Liver (tissue), 3 donors: ENCODE measurements at regions not wholly inside any gene's neighbourhood (a gene's known extent, or its start where the extent isn't known, plus 50 kb on each side); places are given as distances from the start of the nearest gene placed in this dataset.

Experiments
- ATF3 ChIP-seq: IDR thresholded peaks from 2 replicates; pipeline ENCODE4 v1.6.1; 2016; ENCODE audit warnings: antibody characterized with exemption
- CTCF ChIP-seq: fragments of 150-350 bp; IDR thresholded peaks from 2 replicates; pipeline ENCODE4 v1.5.1; 2017; ENCODE audit warnings: improper control_type of control experiment, low read depth, low read length; ENCODE audit not compliant: missing input control
- EGR1 ChIP-seq, 2 donors: IDR thresholded peaks; 2 replicates each; pipeline ENCODE4 v1.6.1; 2016 to 2018; ENCODE audit warnings: antibody characterized with exemption in 2 of 2, low read depth in 2 of 2
- GABPA ChIP-seq, 2 donors: IDR thresholded peaks in 1 of 2; conservative IDR thresholded peaks in 1 of 2; 2 replicates each; pipeline ENCODE4 v1.6.1; 2016; ENCODE audit warnings: antibody characterized with exemption in 2 of 2, mild to moderate bottlenecking in 1 of 2, moderate library complexity in 1 of 2
- JUND ChIP-seq, 2 donors: IDR thresholded peaks; 2 replicates each; pipeline ENCODE4 v1.6.1; 2016; ENCODE audit warnings: antibody characterized with exemption in 2 of 2
- MAX ChIP-seq: IDR thresholded peaks from 2 replicates; pipeline ENCODE4 v1.6.1; 2016; ENCODE audit warnings: antibody characterized with exemption
- NR2F2 ChIP-seq: IDR thresholded peaks from 2 replicates; pipeline ENCODE4 v1.6.1; 2016; ENCODE audit warnings: antibody characterized with exemption
- RAD21 ChIP-seq, 2 donors: IDR thresholded peaks; 2 replicates each; pipeline ENCODE4 v1.6.1; 2016; ENCODE audit warnings: antibody characterized with exemption in 2 of 2, mild to moderate bottlenecking in 2 of 2
- REST ChIP-seq: IDR thresholded peaks from 2 replicates; pipeline ENCODE4 v1.6.1; 2016; ENCODE audit warnings: antibody characterized with exemption, mild to moderate bottlenecking
- SP1 ChIP-seq: IDR thresholded peaks from 2 replicates; pipeline ENCODE4 v1.6.1; 2018; ENCODE audit warnings: antibody characterized with exemption, mild to moderate bottlenecking
- TAF1 ChIP-seq: conservative IDR thresholded peaks from 2 replicates; pipeline ENCODE4 v1.6.1; 2016; ENCODE audit warnings: antibody characterized with exemption, mild to moderate bottlenecking
- YY1 ChIP-seq: IDR thresholded peaks from 2 replicates; pipeline ENCODE4 v1.6.1; 2016; ENCODE audit warnings: antibody characterized with exemption, mild to moderate bottlenecking
- ZBTB33 ChIP-seq: IDR thresholded peaks from 2 replicates; pipeline ENCODE4 v1.6.1; 2016; ENCODE audit warnings: antibody characterized with exemption
- donor health status: healthy.
- donor health status: healthy.

GRCh38 chr5:68778484-68778883 is 315.3 kb upstream of the SLC30A5 start:
- TF ChIP-seq CTCF, result no peak
- TF ChIP-seq JUND (IDR thresholded peaks at IDR 0.05), result peak in 1 of 2 donors; percentile 76
- no peak for TF ChIP-seq EGR1 (IDR thresholded peaks at IDR 0.05; ENCODE audit: low read depth in 2 of 2)
- no peak for TF ChIP-seq GABPA (IDR thresholded peaks at IDR 0.05 in 1 of 2, conservative IDR thresholded peaks at IDR 0.05 in 1 of 2)
- TF ChIP-seq REST, result no peak
- peak; percentile 27 for TF ChIP-seq ZBTB33
- TF ChIP-seq RAD21 (IDR thresholded peaks at IDR 0.05), result peak; percentile 5 to 35
- TF ChIP-seq TAF1, result no peak
- TF ChIP-seq NR2F2, result no peak
- TF ChIP-seq ATF3, result no peak
- TF ChIP-seq SP1, result peak; percentile 27
- TF ChIP-seq YY1, result peak; percentile 43
- TF ChIP-seq MAX, result peak; percentile 12
